CD4-positive, alpha-beta T cell treated with Interleukin-4 for 4 hours (primary cell): ENCODE measurements at regions not wholly inside any gene's neighbourhood (a gene's known extent, or its start where the extent isn't known, plus 50 kb on each side); places are given as distances from the start of the nearest gene placed in this dataset.
"Not testable (repeated sequence)": the region's sequence is repeated elsewhere in the genome, so short reads cannot be mapped to it uniquely, and the experiment has no call there.

ENCODE experiments used
- DNase-seq: peaks from one replicate; pipeline ENCODE4 v3.0.0-alpha.2; 2020

DNA sequence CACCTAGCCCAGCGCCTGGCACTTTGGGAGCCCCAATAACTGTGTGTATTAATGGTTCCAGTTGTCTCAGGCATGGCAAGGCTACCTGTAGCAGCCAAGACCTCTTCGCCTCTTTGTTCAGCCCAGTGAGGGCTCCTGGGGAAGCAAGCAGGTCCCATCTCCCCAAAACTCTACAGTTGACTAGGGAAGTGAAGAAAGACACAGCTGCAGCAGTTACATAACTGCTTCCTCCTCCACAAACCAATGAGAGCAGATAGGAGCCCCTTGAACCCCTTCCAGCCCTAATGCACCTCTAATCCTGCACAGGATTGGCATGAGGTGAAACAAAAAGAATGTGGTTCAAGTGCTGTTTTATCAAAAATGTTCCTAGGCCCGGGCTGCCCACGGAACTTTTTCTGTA, 100.5 kb downstream of the SYF2 start:
- no peak for DNase-seq

DNA sequence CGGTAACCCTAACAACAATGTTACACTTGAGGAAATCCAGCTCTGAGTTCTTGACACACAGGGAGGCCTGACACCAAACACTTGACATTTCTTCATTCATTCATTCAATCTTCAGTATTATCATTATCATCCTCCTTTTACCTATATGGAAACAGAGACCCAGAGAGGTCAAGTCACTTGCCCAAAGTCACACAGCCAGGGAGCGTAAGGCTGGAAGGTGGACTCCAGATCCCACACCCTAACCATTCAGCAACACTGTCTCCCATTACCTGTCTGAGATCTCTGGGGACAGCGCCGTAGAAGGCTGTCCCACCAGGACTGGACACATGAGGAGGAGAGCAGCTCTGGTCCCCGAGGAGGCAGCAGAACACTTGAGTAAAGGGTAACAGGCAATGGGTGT, 101.4 kb downstream of the SYF2 start:
- DNase-seq = no peak

DNA sequence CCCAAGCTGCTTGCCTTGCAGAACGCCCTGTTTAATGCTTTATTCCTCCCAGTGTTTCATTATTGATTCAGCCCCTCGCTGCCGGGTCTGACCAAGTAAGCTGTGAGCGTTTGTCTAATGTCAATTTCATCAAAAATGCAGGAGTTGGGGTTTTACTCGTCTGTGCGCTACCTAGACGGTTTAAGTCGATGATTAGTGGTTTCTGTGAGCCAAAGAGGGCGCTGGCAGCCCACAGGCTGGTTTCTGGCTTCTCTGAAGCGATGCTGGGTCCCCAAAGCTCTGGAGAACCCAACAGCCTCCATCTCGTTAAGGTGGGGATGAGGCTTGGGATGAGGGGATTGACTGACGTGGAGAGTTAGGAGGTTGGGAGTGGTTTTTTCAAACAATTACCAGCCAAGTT, 102.9 kb downstream of the SYF2 start:
- DNase-seq = no peak

DNA sequence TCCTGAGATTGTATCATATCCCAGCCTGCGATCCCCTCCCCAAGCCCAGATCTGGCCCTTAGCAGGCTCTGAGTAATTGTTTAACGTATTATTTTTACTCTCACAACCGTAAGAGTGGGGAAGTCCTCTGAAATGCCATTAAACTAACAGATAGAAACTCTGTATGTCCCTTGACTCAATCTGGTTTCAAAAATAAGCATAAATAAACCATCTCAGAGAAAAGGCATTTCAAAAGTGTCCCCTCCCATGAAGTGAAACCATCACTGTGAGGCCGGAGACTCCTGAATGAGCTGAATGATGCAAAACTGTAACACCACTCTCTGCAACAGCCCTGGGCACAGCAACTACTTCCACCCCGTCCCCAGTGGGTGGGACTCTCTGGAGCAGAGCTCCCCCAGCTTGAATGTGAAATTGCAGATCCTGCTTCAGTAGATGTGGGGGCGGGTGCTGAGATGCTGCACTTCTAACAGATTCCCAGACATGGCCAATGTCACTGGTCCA, 104.1 kb downstream of the SYF2 start:
- no peak for DNase-seq

DNA sequence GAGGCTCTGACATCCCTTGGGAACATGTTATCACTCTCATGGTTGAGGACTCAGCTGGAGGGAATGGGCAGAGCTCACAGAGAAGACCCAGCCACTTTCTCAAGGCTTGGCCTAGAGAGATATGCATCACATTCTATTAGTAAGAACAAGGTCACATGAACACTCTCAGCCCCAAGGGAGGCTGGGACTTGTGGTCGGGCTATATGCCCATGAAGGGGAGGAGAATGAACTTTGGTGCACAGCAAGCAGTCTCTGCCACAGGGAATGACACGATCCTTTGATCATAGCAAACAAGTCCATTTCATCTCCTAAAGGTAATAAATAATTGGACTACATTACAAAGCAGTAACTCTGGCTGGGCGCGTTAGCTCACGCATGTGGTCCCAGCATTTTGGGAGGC, 105.7 kb downstream of the SYF2 start:
- DNase-seq = no peak

DNA sequence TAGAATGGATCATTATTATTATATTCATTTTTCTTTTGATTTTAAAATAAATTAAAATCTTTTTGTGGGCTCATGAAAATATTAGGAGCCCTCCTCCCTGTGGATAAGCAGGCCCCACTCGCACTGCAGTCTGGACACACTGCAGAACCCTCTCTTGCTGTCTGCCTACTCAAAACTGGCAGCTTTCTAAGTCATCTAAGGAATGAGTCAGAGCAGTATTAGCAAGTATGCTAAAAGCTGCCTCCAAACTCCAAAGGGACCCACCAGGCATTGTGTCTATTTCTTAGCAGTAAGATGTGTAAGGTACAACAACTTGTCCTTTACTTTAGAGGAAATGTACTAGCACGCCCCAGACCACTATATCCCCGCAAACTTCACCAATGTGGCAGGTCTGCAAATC, 108.8 kb downstream of the SYF2 start:
- no peak for DNase-seq

DNA sequence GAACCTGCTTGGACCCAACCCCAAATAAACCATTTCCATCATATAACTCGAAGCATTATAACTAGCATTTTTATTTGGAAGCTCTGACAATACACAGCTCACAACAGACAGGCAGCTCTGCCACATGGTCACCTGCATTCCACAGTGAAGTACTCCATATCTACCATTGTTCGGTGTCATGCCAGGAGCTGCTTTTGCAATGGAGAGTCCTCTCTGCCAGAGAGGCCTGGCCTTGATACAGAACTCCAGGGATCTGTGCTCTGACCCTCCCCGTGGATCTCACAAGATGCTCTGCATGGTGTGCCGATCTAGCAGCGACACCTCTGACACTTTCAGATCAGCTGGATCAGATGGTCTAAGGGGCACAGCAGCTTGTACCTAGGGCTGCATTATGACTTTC, 109.6 kb downstream of the SYF2 start:
- DNase-seq = no peak

DNA sequence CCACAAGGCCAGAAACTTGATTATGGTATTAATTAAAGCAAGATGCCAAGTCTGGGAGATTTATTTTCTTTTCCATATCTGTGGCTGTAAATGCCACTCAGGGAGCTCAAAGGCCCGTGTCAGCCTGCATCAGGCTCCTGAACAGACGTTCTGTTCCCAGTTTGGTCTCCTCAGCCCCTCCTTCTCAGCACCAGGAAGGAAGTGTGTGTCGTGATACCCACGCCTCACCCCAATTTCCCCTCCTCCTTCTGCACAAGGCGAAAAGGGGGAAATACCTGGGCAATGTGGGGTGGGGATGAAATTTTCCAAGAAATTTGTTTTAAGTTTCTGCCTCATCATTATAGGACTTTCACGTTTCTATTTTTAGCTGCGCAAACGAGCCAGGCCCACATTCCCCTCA, 112.0 kb downstream of the SYF2 start:
- DNase-seq = no peak

DNA sequence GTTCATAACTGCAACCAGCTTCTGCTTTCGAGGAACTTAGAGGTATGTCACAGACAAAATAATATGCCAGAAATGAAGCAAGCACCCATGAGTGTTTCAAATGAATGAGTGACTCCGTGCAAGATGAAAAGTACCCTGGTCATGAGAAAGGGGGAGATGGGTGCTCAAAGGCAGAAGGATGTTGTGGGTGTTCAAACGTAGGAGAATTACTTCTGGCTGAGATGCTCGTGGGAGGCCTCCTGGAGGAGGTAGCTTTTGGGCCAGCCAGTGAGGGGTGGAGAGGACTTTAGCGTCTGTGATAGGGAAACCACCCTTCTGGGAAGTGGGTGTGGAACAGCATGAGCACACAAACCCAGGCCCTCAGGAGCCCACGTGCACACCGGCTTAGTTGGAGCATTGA, 113.8 kb downstream of the SYF2 start:
- no peak for DNase-seq

DNA sequence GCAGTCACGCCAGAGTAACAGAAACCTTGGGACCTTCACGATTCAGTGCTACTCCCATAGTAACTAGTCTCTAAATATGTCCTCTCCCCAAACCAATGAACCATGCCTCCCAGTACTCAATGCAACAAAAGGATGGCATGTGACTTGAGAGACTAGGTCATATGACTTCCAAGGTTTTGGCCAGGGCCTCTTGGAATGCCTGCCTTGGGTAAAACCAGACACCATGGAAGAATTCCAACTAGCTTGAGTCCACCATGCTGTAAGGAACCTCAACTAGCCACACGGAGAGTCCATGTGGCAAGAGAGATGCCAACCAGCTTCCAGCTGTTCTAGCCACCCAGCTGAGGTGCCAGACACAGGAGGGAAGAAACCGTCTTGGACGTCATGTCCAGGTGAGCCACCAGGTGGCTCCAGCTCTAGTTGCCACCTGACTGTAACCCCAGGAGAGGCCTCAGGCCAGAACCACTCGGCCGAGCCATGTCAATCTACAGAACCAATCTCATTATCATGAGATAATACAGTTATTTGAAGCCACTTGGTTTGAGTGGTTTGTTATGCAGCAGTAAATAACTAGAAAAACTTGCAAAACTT, 115.0 kb downstream of the SYF2 start:
- no peak for DNase-seq

DNA sequence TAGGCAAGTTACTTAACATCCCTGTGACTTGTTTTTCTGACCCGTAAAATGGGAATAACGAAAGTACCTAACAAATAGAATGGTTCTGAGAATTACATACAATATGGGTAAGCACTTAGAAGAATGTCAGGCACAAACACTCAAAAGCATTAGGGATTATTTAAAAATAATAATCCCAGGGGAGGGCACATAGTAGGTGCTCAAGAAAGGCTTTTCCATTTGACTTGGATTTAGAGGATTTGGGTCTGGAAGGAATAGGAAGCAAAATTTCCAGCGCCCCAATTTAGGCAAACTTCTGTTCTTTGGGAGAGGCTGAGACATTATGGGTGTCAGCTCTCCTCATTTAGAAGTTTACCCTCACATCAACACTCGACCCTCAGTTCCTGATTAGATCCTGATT, 115.5 kb downstream of the SYF2 start:
- no peak for DNase-seq

DNA sequence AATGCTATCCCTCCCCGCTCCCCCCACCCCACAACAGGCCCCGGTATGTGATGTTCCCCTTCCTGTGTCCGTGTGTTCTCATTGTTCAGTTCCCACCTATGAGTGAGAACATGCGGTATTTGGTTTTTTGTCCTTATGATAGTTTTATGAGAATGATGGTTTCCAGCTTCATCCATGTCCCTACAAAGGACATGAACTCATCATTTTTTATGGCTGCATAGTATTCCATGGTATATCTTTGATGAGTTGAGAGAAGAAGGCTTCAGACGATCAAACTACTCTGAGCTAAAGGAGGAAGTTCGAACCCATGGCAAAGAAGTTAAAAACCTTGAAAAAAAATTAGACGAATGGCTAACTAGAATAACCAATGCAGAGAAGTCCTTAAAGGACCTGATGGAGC, 116.2 kb downstream of the SYF2 start:
- DNase-seq = not testable (repeated sequence)

DNA sequence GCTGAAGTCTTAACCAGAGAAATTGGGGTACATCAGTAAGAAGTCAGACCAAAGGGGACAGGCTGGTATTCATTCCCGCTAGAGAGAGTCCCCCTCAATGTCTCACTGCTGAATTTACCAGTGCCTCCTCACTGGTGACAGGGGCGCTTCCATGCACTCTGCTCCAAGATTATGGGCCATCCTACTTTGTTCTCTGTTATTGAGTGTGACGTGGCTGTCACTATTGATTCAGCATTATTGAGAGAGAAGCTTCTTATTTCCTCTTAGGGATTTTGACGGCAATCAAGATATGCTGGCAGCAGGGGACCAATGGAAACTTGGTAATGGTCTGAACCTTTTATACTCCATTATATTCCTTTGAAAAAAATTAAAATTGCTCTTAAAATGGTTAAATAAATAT, 118.6 kb downstream of the SYF2 start:
- DNase-seq = no peak

DNA sequence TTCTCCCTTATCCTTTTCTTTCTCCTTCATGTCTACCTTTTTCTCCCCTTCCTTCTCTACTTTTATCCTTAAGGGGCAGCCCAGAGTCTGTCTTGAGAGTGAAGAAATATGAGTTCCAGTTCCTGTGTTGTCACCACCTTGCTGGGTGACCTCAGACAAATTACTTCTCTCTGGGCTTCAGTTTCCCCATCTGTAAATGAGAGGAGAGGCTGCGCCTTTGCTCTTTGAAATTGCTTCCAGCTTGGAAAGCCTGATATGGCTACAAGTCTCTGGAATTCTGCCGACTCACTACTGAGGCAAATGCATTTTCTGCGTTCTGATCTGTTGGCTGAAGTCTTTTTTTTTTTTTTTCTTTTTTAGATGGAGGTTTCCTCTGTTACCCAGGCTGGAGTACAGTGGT, 119.2 kb downstream of the SYF2 start:
- no peak for DNase-seq

DNA sequence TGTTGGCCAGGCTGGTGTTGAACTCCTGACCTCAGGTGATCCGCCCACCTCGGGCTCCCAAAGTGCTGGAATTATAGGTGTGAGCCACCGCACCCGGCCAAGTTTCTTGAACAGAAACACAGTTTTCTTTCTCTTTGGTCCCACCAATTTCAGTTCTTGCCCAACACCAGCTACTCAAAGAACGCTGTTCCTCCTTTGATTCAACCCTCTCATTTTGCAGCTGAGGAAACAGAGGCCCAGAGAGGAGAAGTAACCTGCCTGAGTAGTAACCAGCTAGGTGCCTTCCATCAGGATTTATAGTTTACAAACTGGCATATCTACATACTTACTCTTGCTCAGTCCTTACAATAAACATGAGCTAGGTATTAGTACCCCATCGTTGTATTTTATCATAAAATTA, 119.9 kb downstream of the SYF2 start:
- no peak for DNase-seq

DNA sequence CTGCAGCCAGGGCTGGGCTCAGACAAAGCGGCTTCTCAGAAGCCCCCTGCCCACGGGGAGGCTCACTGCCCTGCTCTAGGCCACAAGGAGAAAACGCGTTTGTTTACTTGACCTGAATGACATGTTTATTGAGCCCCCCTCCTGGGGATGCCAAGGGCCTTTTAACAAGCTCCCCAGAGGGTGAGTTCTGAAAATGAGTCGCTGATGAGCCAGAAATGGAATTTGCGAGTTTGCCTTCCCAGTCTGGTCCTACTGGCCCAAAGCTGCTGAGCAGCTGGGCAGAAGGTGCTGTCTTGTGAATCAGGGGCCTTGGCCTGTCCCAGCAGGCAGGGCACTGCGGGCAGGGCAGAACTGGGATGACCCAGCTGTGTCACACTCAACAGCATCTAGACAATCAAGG, 120.6 kb downstream of the SYF2 start:
- DNase-seq = no peak

DNA sequence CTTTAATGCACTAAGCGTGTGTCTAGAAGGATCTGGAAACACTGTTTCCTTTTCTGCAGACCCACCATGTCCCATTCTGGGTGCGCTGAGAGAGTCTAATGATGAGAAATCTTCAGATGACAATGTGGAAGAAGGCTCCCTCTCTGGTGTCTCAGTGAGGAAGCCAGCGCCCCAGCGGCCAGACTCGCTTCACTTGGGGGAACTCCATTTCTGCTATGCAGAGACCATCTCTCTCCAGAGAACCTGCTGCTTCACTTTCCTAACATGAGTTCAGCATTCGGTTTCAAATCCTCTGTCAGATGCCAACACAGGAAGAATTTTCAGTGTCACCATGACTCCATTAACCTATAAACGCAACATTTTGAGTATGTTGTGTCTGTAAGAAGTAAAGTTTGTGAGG, 121.8 kb downstream of the SYF2 start:
- DNase-seq = no peak

DNA sequence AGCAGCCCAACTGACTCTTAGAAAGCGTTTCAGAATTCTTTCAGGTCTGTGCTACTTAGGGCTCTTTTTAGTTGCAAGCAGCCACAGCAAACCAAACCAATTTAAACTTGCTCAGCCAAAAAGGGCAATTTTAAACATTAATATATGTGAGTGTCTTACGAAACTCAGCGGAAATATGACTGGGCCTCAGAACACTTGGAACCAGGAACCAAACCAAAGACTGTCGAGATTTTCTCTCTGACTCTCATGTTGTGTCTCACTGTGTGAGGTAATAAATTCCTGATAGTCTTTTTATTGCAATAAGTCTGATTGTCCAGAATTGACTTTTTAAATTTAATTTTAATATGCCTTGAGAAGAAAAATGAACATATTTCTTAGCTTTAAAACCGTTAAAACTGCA, 122.3 kb downstream of the SYF2 start:
- no peak for DNase-seq

DNA sequence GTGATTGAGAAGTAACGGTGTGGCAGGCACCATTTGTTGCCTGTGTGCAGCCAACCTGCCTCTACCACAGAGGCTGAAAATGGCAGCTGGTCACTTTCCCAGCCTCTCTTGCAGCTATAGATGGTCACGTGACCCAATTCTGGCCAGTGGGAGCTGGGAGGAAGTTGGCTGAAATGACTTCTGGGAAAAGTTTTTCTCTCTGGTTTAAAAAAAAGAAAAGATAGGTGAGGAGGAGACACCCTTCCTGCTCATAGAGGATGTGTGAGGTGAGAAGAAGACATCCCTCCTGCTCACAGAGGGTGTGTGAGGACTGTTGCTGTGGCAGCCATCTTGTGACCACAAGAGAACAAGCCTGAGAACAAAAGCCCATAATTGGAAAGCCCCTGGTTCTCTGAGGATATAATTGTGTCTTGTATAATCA, 122.8 kb downstream of the SYF2 start:
- DNase-seq = peak; percentile 39

DNA sequence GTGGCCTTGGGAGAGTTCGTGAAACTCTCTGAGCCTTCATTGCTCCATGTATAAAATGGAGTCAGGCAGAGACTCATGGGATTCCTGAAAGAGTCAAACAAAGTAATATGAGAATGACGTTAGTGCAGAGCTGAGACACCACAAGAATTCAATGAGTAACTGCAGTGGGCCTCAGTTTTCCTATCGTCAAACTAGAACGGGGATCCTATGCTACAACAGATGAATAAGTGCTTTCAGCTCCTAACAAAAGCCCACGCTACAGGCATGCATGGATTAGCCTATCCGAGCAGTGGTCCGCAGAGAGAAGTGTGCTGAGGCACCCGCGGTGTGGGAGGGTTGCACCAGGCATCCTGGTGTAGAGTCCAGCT, 124.7 kb downstream of the SYF2 start:
- DNase-seq = no peak

DNA sequence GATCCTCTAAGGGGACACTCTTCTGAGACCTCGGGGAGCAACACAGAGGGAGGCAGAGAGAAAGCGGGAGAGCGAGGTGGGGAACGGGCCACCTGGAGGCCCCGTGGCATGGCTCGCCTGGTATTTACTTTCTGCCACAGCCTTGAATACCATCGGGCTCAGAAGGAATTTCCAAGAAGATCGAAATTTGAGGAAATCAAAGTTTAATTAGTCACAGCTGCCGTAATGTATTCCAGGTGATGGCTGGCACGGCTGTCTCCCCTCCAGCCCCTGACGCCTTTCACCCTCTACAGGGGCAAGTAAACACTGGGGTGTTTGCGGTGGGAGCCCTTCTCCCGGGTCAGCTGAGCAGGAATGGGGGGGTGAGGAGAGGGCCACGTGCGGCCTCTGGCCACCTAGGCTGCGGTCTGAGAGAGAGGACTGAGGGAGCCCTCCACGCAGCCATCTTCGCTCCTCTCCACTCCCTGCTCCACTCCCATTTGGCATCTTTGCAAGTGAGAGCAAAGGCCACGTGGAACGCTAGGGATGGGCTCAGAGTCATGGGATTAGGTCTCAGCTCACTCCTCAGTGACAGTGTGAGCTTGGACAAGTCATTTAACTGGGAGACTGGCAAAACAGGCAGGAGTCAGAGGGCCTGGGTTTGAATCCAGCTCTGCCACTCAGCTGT, 125.2 kb downstream of the SYF2 start:
- no peak for DNase-seq

DNA sequence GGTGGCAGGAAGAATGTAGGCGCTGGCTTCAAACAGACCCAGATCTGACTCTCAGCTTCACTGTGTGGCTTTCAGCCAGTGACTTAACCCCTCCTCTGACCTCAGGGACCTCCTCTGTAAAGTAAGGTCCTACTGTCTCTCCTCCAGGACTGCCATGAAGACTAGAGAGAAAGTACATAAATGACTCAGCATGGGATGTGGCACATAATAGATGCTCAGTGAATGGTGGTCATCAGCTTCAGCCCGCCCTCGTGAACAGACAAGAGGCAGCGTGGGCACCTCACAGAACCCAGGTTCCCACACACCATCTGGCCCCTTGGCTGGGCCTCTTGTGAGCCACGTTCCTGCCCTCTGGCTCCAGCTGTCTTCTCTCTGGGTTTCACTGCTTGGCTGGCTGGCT, 126.0 kb downstream of the SYF2 start:
- DNase-seq = no peak

DNA sequence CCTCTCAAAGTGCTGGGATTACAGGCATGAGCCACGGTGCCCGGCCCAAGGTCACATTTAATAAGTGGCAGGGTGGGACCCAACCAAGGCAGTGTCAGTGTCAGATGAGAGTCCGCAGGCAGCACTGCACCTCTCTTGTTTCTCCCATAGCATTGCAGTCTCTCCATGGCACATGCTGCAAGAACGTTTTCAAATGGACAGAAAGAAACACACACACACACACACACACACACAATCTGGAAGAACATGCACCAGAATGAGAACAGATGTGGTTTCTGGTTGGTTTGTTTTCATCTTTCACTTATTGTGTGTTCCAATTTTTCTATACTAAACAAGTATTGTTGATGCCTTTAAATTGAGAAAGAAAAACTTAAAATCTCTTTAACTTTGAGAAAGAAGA, 126.5 kb downstream of the SYF2 start:
- DNase-seq = no peak

DNA sequence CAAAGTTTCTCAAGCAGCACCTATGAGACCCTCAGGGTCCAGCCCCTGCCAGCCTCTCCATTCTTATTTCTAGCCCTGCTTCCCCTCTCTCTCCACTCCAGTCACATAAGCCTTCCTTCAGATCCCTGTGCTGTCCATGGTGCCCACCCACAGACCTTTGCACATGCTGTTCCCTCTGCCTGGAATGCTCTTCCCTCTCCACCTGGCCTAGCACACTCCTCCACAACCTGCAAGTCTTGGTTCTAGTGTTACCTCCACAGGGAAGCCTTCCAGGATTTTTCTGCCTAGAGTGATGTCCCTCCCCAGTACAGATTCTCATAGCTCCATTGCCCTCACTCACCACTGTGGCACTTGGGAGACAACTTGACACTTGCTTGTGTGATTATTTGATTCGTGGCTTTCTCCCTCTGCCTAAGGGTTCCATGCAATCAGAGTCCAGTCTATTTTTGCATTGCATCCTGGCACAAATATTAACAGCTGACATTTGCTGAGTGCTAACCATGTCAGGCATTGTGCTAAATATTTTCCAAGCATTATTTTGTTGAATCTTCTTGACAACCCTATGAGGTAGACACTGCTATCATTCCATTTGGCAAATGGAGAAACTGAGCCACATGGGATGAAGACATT, 127.3 kb downstream of the SYF2 start:
- DNase-seq = no peak
